Lower leg skin (tissue), 3 donors: ENCODE measurements at regions not wholly inside any gene's neighbourhood (a gene's known extent, or its start where the extent isn't known, plus 50 kb on each side); places are given as distances from the start of the nearest gene placed in this dataset.

ENCODE experiments used
- CTCF ChIP-seq, 3 donors: fragments of 450-650 bp; IDR thresholded peaks; one replicate each; pipeline ENCODE4 v1.5.1; 2016; ENCODE audit warnings: antibody characterized with exemption in 3 of 3, mild to moderate bottlenecking in 3 of 3, moderate library complexity in 2 of 3
- POLR2A ChIP-seq, 2 donors: fragments of 450-650 bp; IDR thresholded peaks; one replicate each; pipeline ENCODE4 v1.6.1; 2016 to 2017; ENCODE audit warnings: antibody characterized with exemption in 2 of 2, mild to moderate bottlenecking in 1 of 2, moderate library complexity in 1 of 2

- TF ChIP-seq CTCF (IDR thresholded peaks at IDR 0.05) (no peak), POLR2A (IDR thresholded peaks at IDR 0.05) (no peak)
Observed at GRCh38 chr4:187767687-187768086, 227.9 kb upstream of the ZFP42 start.
